MM.1S (cell line): ENCODE measurements at regions not wholly inside any gene's neighbourhood (a gene's known extent, or its start where the extent isn't known, plus 50 kb on each side); places are given as distances from the start of the nearest gene placed in this dataset.

Experiments
- DNase-seq: peaks from one replicate; pipeline ENCODE4 v3.0.0-alpha.2; 2015
- H2AFZ ChIP-seq: fragments of 300-600 bp; sonication (generic); 2 replicates; pipeline ENCODE4 v1.6.0; 2016; ENCODE audit warnings: antibody characterized with exemption, low read length
- H3F3A ChIP-seq: fragments of 300-600 bp; sonication (generic); 2 replicates; pipeline ENCODE4 v1.6.1; 2016; ENCODE audit warnings: mild to moderate bottlenecking, antibody characterized with exemption, low read length, moderate library complexity, mixed read lengths; ENCODE audit not compliant: insufficient read depth
- H3K27ac ChIP-seq: fragments of 300-600 bp; sonication (generic); 2 replicates; pipeline ENCODE4 v1.5.1; 2016; ENCODE audit warnings: mild to moderate bottlenecking, low read length
- H3K27me3 ChIP-seq: fragments of 300-600 bp; sonication (generic); replicated peaks from 2 replicates; pipeline ENCODE4 v1.6.0; 2016; ENCODE audit warnings: low read length; ENCODE audit not compliant: insufficient read depth
- H3K36me3 ChIP-seq: fragments of 300-600 bp; sonication (generic); replicated peaks from 2 replicates; pipeline ENCODE4 v1.6.1; 2016; ENCODE audit warnings: mild to moderate bottlenecking, low read length, mixed read lengths; ENCODE audit not compliant: insufficient read depth
- H3K4me1 ChIP-seq: fragments of 300-600 bp; sonication (generic); 2 replicates; pipeline ENCODE4 v1.6.1; 2016; ENCODE audit warnings: low read length, mixed read lengths
- H3K4me2 ChIP-seq: fragments of 300-600 bp; sonication (generic); 2 replicates; pipeline ENCODE4 v1.6.0; 2016; ENCODE audit warnings: low read depth, low read length
- H3K4me3 ChIP-seq: fragments of 300-600 bp; sonication (generic); 2 replicates; pipeline ENCODE4 v1.5.1; 2016; ENCODE audit warnings: low read length, mixed read lengths
- H3K79me2 ChIP-seq: fragments of 300-600 bp; sonication (generic); 2 replicates; pipeline ENCODE4 v1.6.1; 2016; ENCODE audit warnings: mixed run types, low read length, mixed read lengths
- H3K9ac ChIP-seq: fragments of 300-600 bp; sonication (generic); 2 replicates; pipeline ENCODE4 v1.6.1; 2016; ENCODE audit warnings: low read length, mixed read lengths
- H3K9me2 ChIP-seq: fragments of 300-600 bp; sonication (generic); replicated peaks from 2 replicates; pipeline ENCODE4 v1.6.1; 2016; ENCODE audit warnings: mild to moderate bottlenecking, low read length, mixed read lengths; ENCODE audit not compliant: insufficient read depth
- H3K9me3 ChIP-seq: fragments of 300-600 bp; sonication (generic); replicated peaks from 2 replicates; pipeline ENCODE4 v1.6.1; 2016; ENCODE audit warnings: mild to moderate bottlenecking, low read length, mixed read lengths; ENCODE audit not compliant: insufficient read depth
- H4K20me1 ChIP-seq: fragments of 300-600 bp; sonication (generic); 2 replicates; pipeline ENCODE4 v1.6.1; 2016; ENCODE audit warnings: mild to moderate bottlenecking, low read length, moderate library complexity, mixed read lengths; ENCODE audit not compliant: insufficient read depth
- EZH2 ChIP-seq: fragments of 300-600 bp; sonication (generic); optimal IDR thresholded peaks from 2 replicates; pipeline ENCODE3; 2017; ENCODE audit warnings: low read depth, mild to moderate bottlenecking, antibody characterized with exemption, low read length, mixed read lengths
- EZH2phosphoT487 ChIP-seq: fragments of 300-600 bp; sonication (generic); IDR thresholded peaks from 2 replicates; pipeline ENCODE4 v1.6.1; 2018; ENCODE audit warnings: antibody characterized with exemption, low read length
- TF ChIP-seq, protein P1 (sequence below): fragments of 300-600 bp; sonication (generic); IDR thresholded peaks from 2 replicates; pipeline ENCODE4 v1.5.1; 2016; ENCODE audit warnings: antibody characterized with exemption, low read length, mixed read lengths

GRCh38 chr10:121096617-121097431, 245.7 kb downstream of the WDR11 start:
- H3K9me3 ChIP-seq, result no peaks in the 10 kb centered on the region
- no peak for TF ChIP-seq EZH2phosphoT487
- TF ChIP-seq, protein P1, sequence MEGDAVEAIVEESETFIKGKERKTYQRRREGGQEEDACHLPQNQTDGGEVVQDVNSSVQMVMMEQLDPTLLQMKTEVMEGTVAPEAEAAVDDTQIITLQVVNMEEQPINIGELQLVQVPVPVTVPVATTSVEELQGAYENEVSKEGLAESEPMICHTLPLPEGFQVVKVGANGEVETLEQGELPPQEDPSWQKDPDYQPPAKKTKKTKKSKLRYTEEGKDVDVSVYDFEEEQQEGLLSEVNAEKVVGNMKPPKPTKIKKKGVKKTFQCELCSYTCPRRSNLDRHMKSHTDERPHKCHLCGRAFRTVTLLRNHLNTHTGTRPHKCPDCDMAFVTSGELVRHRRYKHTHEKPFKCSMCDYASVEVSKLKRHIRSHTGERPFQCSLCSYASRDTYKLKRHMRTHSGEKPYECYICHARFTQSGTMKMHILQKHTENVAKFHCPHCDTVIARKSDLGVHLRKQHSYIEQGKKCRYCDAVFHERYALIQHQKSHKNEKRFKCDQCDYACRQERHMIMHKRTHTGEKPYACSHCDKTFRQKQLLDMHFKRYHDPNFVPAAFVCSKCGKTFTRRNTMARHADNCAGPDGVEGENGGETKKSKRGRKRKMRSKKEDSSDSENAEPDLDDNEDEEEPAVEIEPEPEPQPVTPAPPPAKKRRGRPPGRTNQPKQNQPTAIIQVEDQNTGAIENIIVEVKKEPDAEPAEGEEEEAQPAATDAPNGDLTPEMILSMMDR, result no peak
- TF ChIP-seq EZH2, result no peak
- H3K9ac ChIP-seq, result no peak overlapping the region
- no peaks in the 10 kb centered on the region for H3K4me1 ChIP-seq
- DNase-seq, result no peak
- no peaks in the 10 kb centered on the region for H4K20me1 ChIP-seq
- H3K36me3 ChIP-seq, result no peaks in the 10 kb centered on the region
- no peak overlapping the region for H3K27ac ChIP-seq
- H3K4me2 ChIP-seq, result no peak overlapping the region
- no peaks in the 10 kb centered on the region for H3K79me2 ChIP-seq
- H3F3A ChIP-seq, result no peaks in the 10 kb centered on the region
- H3K4me3 ChIP-seq, result no peak overlapping the region
- H3K27me3 ChIP-seq, result no peaks in the 10 kb centered on the region
- H2AFZ ChIP-seq, result no peak overlapping the region
- no peaks in the 10 kb centered on the region for H3K9me2 ChIP-seq

DNA sequence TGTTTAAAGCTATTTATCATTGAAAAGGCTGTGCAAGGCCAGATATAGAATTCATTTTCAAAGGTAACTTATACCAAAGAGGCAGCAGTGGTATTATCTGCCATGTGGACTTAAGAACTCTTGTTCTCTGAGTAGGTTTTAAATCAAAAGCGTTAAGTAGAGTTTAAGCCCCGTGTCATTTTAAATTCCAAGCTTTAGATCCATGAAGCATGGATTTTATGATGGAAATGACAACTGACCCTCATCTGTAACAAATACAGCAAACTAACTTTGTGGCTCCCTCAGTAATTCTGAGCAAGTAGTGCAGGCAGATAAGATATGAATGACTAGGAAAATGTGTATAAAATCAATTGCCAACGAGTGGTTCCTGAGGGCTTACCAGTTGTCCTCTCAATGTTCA, 247.0 kb downstream of the WDR11 start:
- Histone ChIP-seq H3K27me3 (no peaks in the 10 kb centered on the region), H3K9me2 (no peaks in the 10 kb centered on the region), H4K20me1 (no peaks in the 10 kb centered on the region), H3K4me1 (no peaks in the 10 kb centered on the region), H3K27ac (no peak overlapping the region), H3F3A (no peaks in the 10 kb centered on the region), H3K9ac (no peak overlapping the region), H2AFZ (no peak overlapping the region), H3K36me3 (no peaks in the 10 kb centered on the region), H3K9me3 (no peaks in the 10 kb centered on the region), H3K4me3 (no peak overlapping the region), H3K79me2 (no peaks in the 10 kb centered on the region), H3K4me2 (no peak overlapping the region)
- no peak for DNase-seq
- TF ChIP-seq EZH2phosphoT487 (no peak), EZH2 (no peak)
- TF ChIP-seq, protein P1, result no peak

GRCh38 chr10:121098751-121099150, 247.6 kb downstream of the WDR11 start:
- H3K79me2 ChIP-seq, result no peaks in the 10 kb centered on the region
- H3K4me1 ChIP-seq, result no peaks in the 10 kb centered on the region
- H2AFZ ChIP-seq, result no peak overlapping the region
- no peak for DNase-seq
- no peaks in the 10 kb centered on the region for H3K36me3 ChIP-seq
- no peaks in the 10 kb centered on the region for H3F3A ChIP-seq
- no peak overlapping the region for H3K4me2 ChIP-seq
- no peak overlapping the region for H3K27ac ChIP-seq
- no peak for TF ChIP-seq EZH2
- no peak for TF ChIP-seq EZH2phosphoT487
- TF ChIP-seq, protein P1, result no peak
- H3K9me2 ChIP-seq, result no peaks in the 10 kb centered on the region
- no peaks in the 10 kb centered on the region for H3K9me3 ChIP-seq
- no peaks in the 10 kb centered on the region for H3K27me3 ChIP-seq
- no peak overlapping the region for H3K9ac ChIP-seq
- H4K20me1 ChIP-seq, result no peaks in the 10 kb centered on the region
- H3K4me3 ChIP-seq, result no peak overlapping the region
